WI38 (cell line): ENCODE measurements at regions not wholly inside any gene's neighbourhood (a gene's known extent, or its start where the extent isn't known, plus 50 kb on each side); places are given as distances from the start of the nearest gene placed in this dataset.

ENCODE experiments used
- H3K4me3 ChIP-seq: 2 replicates; pipeline ENCODE4 v1.5.1; 2011; ENCODE audit warnings: low read depth, mild to moderate bottlenecking, control low read depth, low read length
- CTCF ChIP-seq: IDR thresholded peaks from 2 replicates; pipeline ENCODE4 v1.5.1; 2012; ENCODE audit warnings: low read depth, mild to moderate bottlenecking, control low read depth, low read length

GRCh38 chr18:47727409-47727808 is 203.1 kb downstream of the SMAD2 start:
- no peak for TF ChIP-seq CTCF
- no peak overlapping the region for H3K4me3 ChIP-seq

GRCh38 chr18:47726550-47726949 is 203.9 kb downstream of the SMAD2 start:
- TF ChIP-seq CTCF, result no peak
- no peak overlapping the region for H3K4me3 ChIP-seq

- H3K4me3 ChIP-seq, result no peak overlapping the region
- TF ChIP-seq CTCF, result no peak
Observed at GRCh38 chr18:47725656-47726055, 204.8 kb downstream of the SMAD2 start.

GRCh38 chr18:47724186-47724975 is 206.1 kb downstream of the SMAD2 start:
- no peak overlapping the region for H3K4me3 ChIP-seq
- TF ChIP-seq CTCF, result no peak

- no peak for TF ChIP-seq CTCF
- no peak overlapping the region for H3K4me3 ChIP-seq
Observed at GRCh38 chr18:47721876-47722275, 208.6 kb downstream of the SMAD2 start.

GRCh38 chr18:47720741-47721140 is 209.7 kb downstream of the SMAD2 start:
- H3K4me3 ChIP-seq, result no peak overlapping the region
- TF ChIP-seq CTCF, result no peak

GRCh38 chr18:47719096-47719780 is 211.2 kb downstream of the SMAD2 start:
- TF ChIP-seq CTCF, result no peak
- H3K4me3 ChIP-seq, result no peak overlapping the region
